HCT116 (cell line): ENCODE measurements at regions not wholly inside any gene's neighbourhood (a gene's known extent, or its start where the extent isn't known, plus 50 kb on each side); places are given as distances from the start of the nearest gene placed in this dataset.

Source experiments
- ATAC-seq: fragments of 200-7000 bp; cut with Tn5 transposase; 2 replicates; pipeline ENCODE4 v1.9.1; 2020; ENCODE audit warnings: mild to moderate bottlenecking, moderate library complexity
- BruUV-seq: library from RNA; stranded (reverse); fragments of 400-500 nt; replicated peaks from 2 replicates; lab custom pipeline; 2021; lab: Mats Ljungman, UMichigan
- CTCF ChIA-PET: fragments of 300-600 bp; sonication (Branson Sonifier 250); formaldehyde crosslinking; loops from one replicate; lab custom pipeline; 2021; ENCODE audit warnings: antibody characterized with exemption; lab: Charles Lee
- POLR2A ChIA-PET: fragments of 300-600, 350-600 bp; sonication (Branson Sonifier 250); formaldehyde crosslinking; loops from one replicate; lab custom pipeline; 2021; ENCODE audit warnings: antibody characterized with exemption; lab: Charles Lee
- RAD21 ChIA-PET, 2 experiments: fragments of 300-600 bp; sonication (Branson Sonifier 250); formaldehyde crosslinking; loops; one replicate each; lab custom pipeline; 2023; ENCODE audit warnings: low total read pairs in 2 of 2; ENCODE audit not compliant: uncharacterized antibody in 2 of 2, unreplicated experiment in 2 of 2, low non-redundant PET in 1 of 2; lab: Charles Lee
- DNase-seq: peaks from one replicate; pipeline ENCODE4 v3.0.0-alpha.2; 2010; ENCODE audit warnings: low read depth, low spot score
- H2AFZ ChIP-seq: fragments of 200-600 bp; shearing (Covaris generic), sonication (generic); 2 replicates; pipeline ENCODE4 v1.6.1; 2017; ENCODE audit warnings: low read depth, mixed run types, mixed read lengths, antibody characterized with exemption, low read length; ENCODE audit not compliant: poor library complexity, severe bottlenecking
- H3K27ac ChIP-seq: 2 replicates; pipeline ENCODE4 v1.5.1; 2012; ENCODE audit warnings: low read depth, low read length
- H3K27me3 ChIP-seq: fragments of 200-600 bp; sonication (generic); 2 replicates; pipeline ENCODE4 v1.6.1; 2016; ENCODE audit warnings: mixed run types, low read length, mixed read lengths; ENCODE audit not compliant: insufficient read depth
- H3K36me3 ChIP-seq, 2 experiments: fragments of 200-500 bp in 1 of 2; fragments of 200-600 bp in 1 of 2; sonication (Bioruptor generic) in 1 of 2; sonication (generic) in 1 of 2; 2 replicates each; pipeline versions ENCODE4 v1.5.1 to v1.6.1; 2014 to 2016; ENCODE audit warnings: low read length in 2 of 2, inconsistent platforms in 1 of 2, mixed read lengths in 1 of 2, mixed run types in 1 of 2; ENCODE audit not compliant: insufficient read depth in 2 of 2, control insufficient read depth in 1 of 2
- H3K4me1 ChIP-seq, 2 experiments: fragments of 200-600 bp in 1 of 2; sonication (generic) in 1 of 2; 2 replicates each; pipeline versions ENCODE4 v1.5.1 to v1.6.1; 2012 to 2017; ENCODE audit warnings: low read length in 2 of 2, inconsistent platforms in 1 of 2, mild to moderate bottlenecking in 1 of 2, mixed read lengths in 1 of 2, mixed run types in 1 of 2, moderate library complexity in 1 of 2; ENCODE audit not compliant: insufficient read depth in 2 of 2, control insufficient read depth in 1 of 2
- H3K4me2 ChIP-seq: fragments of 200-600 bp; sonication (generic); 2 replicates; pipeline ENCODE4 v1.6.1; 2017; ENCODE audit warnings: mixed run types, low read length, mixed read lengths
- H3K4me3 ChIP-seq, 2 experiments: fragments of 200-600 bp in 1 of 2; sonication (generic) in 1 of 2; replicated peaks in 1 of 2; 2 replicates each; pipeline ENCODE4 v1.5.1; 2011 to 2016; ENCODE audit warnings: low read length in 2 of 2, control low read depth in 1 of 2, low read depth in 1 of 2, mild to moderate bottlenecking in 1 of 2, mixed read lengths in 1 of 2, mixed run types in 1 of 2
- H3K79me2 ChIP-seq: fragments of 200-600 bp; sonication (generic); 2 replicates; pipeline ENCODE4 v1.6.1; 2017; ENCODE audit warnings: mild to moderate bottlenecking, mixed run types, low read length, moderate library complexity, mixed read lengths; ENCODE audit not compliant: insufficient read depth
- H3K9ac ChIP-seq: fragments of 200-600 bp; sonication (generic); 2 replicates; pipeline ENCODE4 v1.6.1; 2016; ENCODE audit warnings: low read length, mixed read lengths
- H3K9me2 ChIP-seq: fragments of 200-600 bp; sonication (generic), shearing (Covaris generic); 2 replicates; pipeline ENCODE4 v1.6.1; 2017; ENCODE audit warnings: mixed run types, mild to moderate bottlenecking, moderate library complexity; ENCODE audit not compliant: insufficient read depth
- H3K9me3 ChIP-seq, 2 experiments: fragments of 200-500 bp in 1 of 2; fragments of 200-600 bp in 1 of 2; sonication (Bioruptor generic) in 1 of 2; sonication (generic) in 1 of 2; 2 replicates each; pipeline ENCODE4 v1.6.1; 2014 to 2017; ENCODE audit warnings: low read length in 2 of 2, mixed read lengths in 2 of 2, inconsistent platforms in 1 of 2, low read depth in 1 of 2, mild to moderate bottlenecking in 1 of 2, mixed run types in 1 of 2, moderate library complexity in 1 of 2; ENCODE audit not compliant: control insufficient read depth in 1 of 2, insufficient read depth in 1 of 2
- H4K20me1 ChIP-seq: fragments of 200-600 bp; sonication (generic), shearing (Covaris generic); 2 replicates; pipeline ENCODE4 v1.6.1; 2017; ENCODE audit warnings: mixed run types, mild to moderate bottlenecking, moderate library complexity; ENCODE audit not compliant: insufficient read depth
- CBX3 ChIP-seq: IDR thresholded peaks from 2 replicates; pipeline ENCODE4 v1.6.1; 2012; ENCODE audit warnings: low read depth
- CEBPB ChIP-seq: IDR thresholded peaks from 2 replicates; pipeline ENCODE4 v1.6.1; 2012; ENCODE audit warnings: low read depth
- ELF1 ChIP-seq: IDR thresholded peaks from 2 replicates; pipeline ENCODE4 v1.6.1; 2012; ENCODE audit warnings: low read depth, borderline replicate concordance
- EZH2phosphoT487 ChIP-seq: fragments of 200-600 bp; IDR thresholded peaks from 2 replicates; pipeline ENCODE4 v1.6.1; 2018; ENCODE audit warnings: antibody characterized with exemption, borderline replicate concordance
- MAX ChIP-seq: IDR thresholded peaks from 2 replicates; pipeline ENCODE4 v1.6.1; 2012
- POLR2A ChIP-seq: IDR thresholded peaks from 2 replicates; pipeline ENCODE4 v1.7.0; 2011; ENCODE audit warnings: borderline replicate concordance; ENCODE audit not compliant: insufficient read depth, insufficient read length; ENCODE audit errors: extremely low read depth
- POLR2AphosphoS5 ChIP-seq: IDR thresholded peaks from 2 replicates; pipeline ENCODE4 v1.6.1; 2011; ENCODE audit warnings: mild to moderate bottlenecking, low read depth, low read length, moderate library complexity
- SIN3A ChIP-seq: IDR thresholded peaks from 2 replicates; pipeline ENCODE4 v1.6.1; 2012; ENCODE audit warnings: low read depth
- SP1 ChIP-seq: IDR thresholded peaks from 2 replicates; pipeline ENCODE4 v1.6.1; 2012; ENCODE audit warnings: low read depth
- SRF ChIP-seq: IDR thresholded peaks from 2 replicates; pipeline ENCODE4 v1.6.1; 2012; ENCODE audit warnings: low read depth
- TCF7L2 ChIP-seq: IDR thresholded peaks from 2 replicates; pipeline ENCODE4 v1.7.0; 2011; ENCODE audit warnings: borderline replicate concordance, inconsistent platforms; ENCODE audit not compliant: insufficient read depth, insufficient read length; ENCODE audit errors: extremely low read depth
- YY1 ChIP-seq: IDR thresholded peaks from 2 replicates; pipeline ENCODE4 v1.6.1; 2011; ENCODE audit warnings: low read length, low read depth, moderate library complexity, mild to moderate bottlenecking; ENCODE audit not compliant: insufficient replicate concordance; ENCODE audit errors: extremely low read depth
- ZNF274 ChIP-seq: fragments of 200-500 bp; sonication (Bioruptor generic); IDR thresholded peaks from 2 replicates; pipeline ENCODE4 v1.6.1; 2014; ENCODE audit warnings: mild to moderate bottlenecking, low read depth, low read length, inconsistent platforms
- intact Hi-C: fragments of 100-400 bp; cut with micrococcal nuclease; formaldehyde crosslinking; loops from 2 replicates; pipeline ENCODE4 v1.10.0; 2022
- TF ChIP-seq, protein P1 (sequence below): IDR thresholded peaks from 2 replicates; pipeline ENCODE4 v1.6.1; 2011; ENCODE audit warnings: mild to moderate bottlenecking, low read length, moderate library complexity; ENCODE audit not compliant: insufficient replicate concordance; ENCODE audit errors: extremely low read depth
- TF ChIP-seq, protein P2 (sequence below): IDR thresholded peaks from 2 replicates; pipeline ENCODE4 v1.6.1; 2012; ENCODE audit warnings: low read depth

DNA sequence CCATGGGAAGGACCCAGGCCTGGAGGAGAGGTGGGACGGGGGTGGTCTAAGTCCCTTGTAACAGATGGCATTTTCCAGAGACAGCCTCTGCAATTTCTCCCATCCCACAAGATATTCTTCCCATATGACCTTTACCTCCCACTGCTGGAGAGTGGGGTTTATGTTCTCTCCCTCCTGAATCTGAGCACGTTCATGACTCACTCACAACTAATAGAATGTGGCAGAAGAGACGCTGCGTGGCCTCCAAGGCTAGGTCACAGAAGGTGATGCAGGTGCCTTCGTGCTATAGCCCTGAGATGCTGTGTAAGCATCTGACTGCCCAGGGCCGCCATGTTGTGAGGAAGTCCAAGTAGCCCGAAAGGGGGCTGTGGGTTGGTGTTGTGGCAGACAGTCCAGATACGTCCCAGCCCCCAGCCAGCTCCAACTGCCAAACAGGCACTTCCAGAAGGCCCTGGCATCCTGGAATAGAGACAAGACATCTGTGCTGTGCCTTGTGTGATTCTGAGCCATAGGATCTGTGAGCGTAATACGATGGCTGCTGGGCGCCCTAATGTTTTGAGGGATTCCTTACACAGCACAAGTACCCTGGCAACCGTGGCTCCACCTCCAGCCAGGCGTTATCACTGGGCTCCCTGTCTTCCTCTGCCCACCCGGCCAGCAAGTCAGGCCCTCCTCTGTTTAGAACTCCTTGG, 56.1 kb upstream of the NCOR2 start:
- H3K4me1 ChIP-seq, result peaks cover 6 to 31% of the 10 kb centered on the region in 2 experiments; a peak in 3 of 4 replicates

GRCh38 chr12:124622764-124623163, 55.4 kb upstream of the NCOR2 start:
- Histone ChIP-seq H3K9me3 (peaks cover 0 to 7% of the 10 kb centered on the region in 2 experiments; a peak in 1 of 4 replicates), H3K79me2 (no peaks in the 10 kb centered on the region), H3K4me2 (no peak overlapping the region), H3K27me3 (no peaks in the 10 kb centered on the region), H3K9me2 (no peaks in the 10 kb centered on the region), H3K4me3 (no peak overlapping the region), H4K20me1 (no peaks in the 10 kb centered on the region), H2AFZ (no peak overlapping the region), H3K9ac (no peak overlapping the region), H3K36me3 (no peaks in the 10 kb centered on the region), H3K27ac (no peak overlapping the region), H3K4me1 (peaks cover 6 to 31% of the 10 kb centered on the region in 2 experiments; a peak in 3 of 4 replicates)
- CTCF ChIA-PET, result no interaction called here
- DNase-seq (no peak), ATAC-seq (no peak)
- no TSS peak for BruUV-seq
- POLR2A ChIA-PET, result no interaction called here
- RAD21 ChIA-PET, result no interaction called here
- intact Hi-C loops, result no loop called here
- TF ChIP-seq CEBPB, result no peak
- TF ChIP-seq ELF1, result no peak
- TF ChIP-seq SP1, result no peak
- no peak for TF ChIP-seq POLR2A
- TF ChIP-seq ZNF274, result no peak
- TF ChIP-seq EZH2phosphoT487, result no peak
- TF ChIP-seq, protein P1, sequence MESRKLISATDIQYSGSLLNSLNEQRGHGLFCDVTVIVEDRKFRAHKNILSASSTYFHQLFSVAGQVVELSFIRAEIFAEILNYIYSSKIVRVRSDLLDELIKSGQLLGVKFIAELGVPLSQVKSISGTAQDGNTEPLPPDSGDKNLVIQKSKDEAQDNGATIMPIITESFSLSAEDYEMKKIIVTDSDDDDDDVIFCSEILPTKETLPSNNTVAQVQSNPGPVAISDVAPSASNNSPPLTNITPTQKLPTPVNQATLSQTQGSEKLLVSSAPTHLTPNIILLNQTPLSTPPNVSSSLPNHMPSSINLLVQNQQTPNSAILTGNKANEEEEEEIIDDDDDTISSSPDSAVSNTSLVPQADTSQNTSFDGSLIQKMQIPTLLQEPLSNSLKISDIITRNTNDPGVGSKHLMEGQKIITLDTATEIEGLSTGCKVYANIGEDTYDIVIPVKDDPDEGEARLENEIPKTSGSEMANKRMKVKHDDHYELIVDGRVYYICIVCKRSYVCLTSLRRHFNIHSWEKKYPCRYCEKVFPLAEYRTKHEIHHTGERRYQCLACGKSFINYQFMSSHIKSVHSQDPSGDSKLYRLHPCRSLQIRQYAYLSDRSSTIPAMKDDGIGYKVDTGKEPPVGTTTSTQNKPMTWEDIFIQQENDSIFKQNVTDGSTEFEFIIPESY, result no peak
- no peak for TF ChIP-seq TCF7L2
- TF ChIP-seq CBX3, result no peak
- no peak for TF ChIP-seq SIN3A
- TF ChIP-seq MAX, result no peak
- TF ChIP-seq POLR2AphosphoS5, result no peak
- TF ChIP-seq, protein P2, sequence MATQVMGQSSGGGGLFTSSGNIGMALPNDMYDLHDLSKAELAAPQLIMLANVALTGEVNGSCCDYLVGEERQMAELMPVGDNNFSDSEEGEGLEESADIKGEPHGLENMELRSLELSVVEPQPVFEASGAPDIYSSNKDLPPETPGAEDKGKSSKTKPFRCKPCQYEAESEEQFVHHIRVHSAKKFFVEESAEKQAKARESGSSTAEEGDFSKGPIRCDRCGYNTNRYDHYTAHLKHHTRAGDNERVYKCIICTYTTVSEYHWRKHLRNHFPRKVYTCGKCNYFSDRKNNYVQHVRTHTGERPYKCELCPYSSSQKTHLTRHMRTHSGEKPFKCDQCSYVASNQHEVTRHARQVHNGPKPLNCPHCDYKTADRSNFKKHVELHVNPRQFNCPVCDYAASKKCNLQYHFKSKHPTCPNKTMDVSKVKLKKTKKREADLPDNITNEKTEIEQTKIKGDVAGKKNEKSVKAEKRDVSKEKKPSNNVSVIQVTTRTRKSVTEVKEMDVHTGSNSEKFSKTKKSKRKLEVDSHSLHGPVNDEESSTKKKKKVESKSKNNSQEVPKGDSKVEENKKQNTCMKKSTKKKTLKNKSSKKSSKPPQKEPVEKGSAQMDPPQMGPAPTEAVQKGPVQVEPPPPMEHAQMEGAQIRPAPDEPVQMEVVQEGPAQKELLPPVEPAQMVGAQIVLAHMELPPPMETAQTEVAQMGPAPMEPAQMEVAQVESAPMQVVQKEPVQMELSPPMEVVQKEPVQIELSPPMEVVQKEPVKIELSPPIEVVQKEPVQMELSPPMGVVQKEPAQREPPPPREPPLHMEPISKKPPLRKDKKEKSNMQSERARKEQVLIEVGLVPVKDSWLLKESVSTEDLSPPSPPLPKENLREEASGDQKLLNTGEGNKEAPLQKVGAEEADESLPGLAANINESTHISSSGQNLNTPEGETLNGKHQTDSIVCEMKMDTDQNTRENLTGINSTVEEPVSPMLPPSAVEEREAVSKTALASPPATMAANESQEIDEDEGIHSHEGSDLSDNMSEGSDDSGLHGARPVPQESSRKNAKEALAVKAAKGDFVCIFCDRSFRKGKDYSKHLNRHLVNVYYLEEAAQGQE, result no peak
- TF ChIP-seq SRF, result no peak

More for the DNA sequence above, 56.1 kb upstream of the NCOR2 start:
- no peak overlapping the region for H3K4me3 ChIP-seq
- H3K9me3 ChIP-seq, result peaks cover 0 to 7% of the 10 kb centered on the region in 2 experiments; a peak in 1 of 4 replicates
- H3K4me2 ChIP-seq, result no peak overlapping the region
- POLR2A ChIA-PET, result no interaction called here
- no peak for ATAC-seq
- BruUV-seq, result no TSS peak
- RAD21 ChIA-PET, result no interaction called here
- H3K9ac ChIP-seq, result no peak overlapping the region
- H3K36me3 ChIP-seq, result no peaks in the 10 kb centered on the region
- no peak overlapping the region for H2AFZ ChIP-seq
- TF ChIP-seq SIN3A (no peak), YY1 (peak; percentile 73)
- H3K79me2 ChIP-seq, result no peaks in the 10 kb centered on the region
- no peaks in the 10 kb centered on the region for H3K9me2 ChIP-seq
- H3K27me3 ChIP-seq, result no peaks in the 10 kb centered on the region
- DNase-seq, result no peak
- no peak overlapping the region for H3K27ac ChIP-seq
- H4K20me1 ChIP-seq, result no peaks in the 10 kb centered on the region
- intact Hi-C loops, result no loop called here
- CTCF ChIA-PET, result no interaction called here
